Duodenal mucosa (tissue), 2 donors: ENCODE measurements at regions not wholly inside any gene's neighbourhood (a gene's known extent, or its start where the extent isn't known, plus 50 kb on each side); places are given as distances from the start of the nearest gene placed in this dataset.
"Not testable (repeated sequence)": the region's sequence is repeated elsewhere in the genome, so short reads cannot be mapped to it uniquely, and the experiment has no call there.

Experiments
- H3K27ac ChIP-seq: one replicate; pipeline ENCODE4 v1.7.0; 2013; ENCODE audit warnings: low read depth, low read length
- H3K27me3 ChIP-seq, 2 donors: one replicate each; pipeline ENCODE4 v1.7.0; 2013; ENCODE audit warnings: low read length in 2 of 2, control low read depth in 1 of 2; ENCODE audit not compliant: insufficient read depth in 2 of 2, control insufficient read depth in 1 of 2
- H3K36me3 ChIP-seq, 2 donors: one replicate each; pipeline ENCODE4 v1.7.0; 2013; ENCODE audit warnings: low read length in 2 of 2, control low read depth in 1 of 2; ENCODE audit not compliant: insufficient read depth in 2 of 2, control insufficient read depth in 1 of 2
- H3K4me1 ChIP-seq, 2 donors: one replicate each; pipeline ENCODE4 v1.7.0; 2013; ENCODE audit warnings: low read length in 2 of 2, control low read depth in 1 of 2; ENCODE audit not compliant: insufficient read depth in 2 of 2, control insufficient read depth in 1 of 2
- H3K4me3 ChIP-seq, 2 donors: one replicate each; pipeline ENCODE4 v1.7.0; 2013; ENCODE audit warnings: low read length in 2 of 2, low read depth in 1 of 2
- H3K9ac ChIP-seq, 2 donors: one replicate each; pipeline ENCODE4 v1.7.0; 2013; ENCODE audit warnings: low read length in 2 of 2, low read depth in 1 of 2
- H3K9me3 ChIP-seq, 2 donors: one replicate each; pipeline ENCODE4 v1.7.0; 2013; ENCODE audit warnings: low read length in 2 of 2, control low read depth in 1 of 2; ENCODE audit not compliant: control insufficient read depth in 1 of 2

- no peaks in the 10 kb centered on the region for H3K27me3 ChIP-seq
- peak overlapping the region; percentile 13 to 20 for H3K4me3 ChIP-seq
- no peaks in the 10 kb centered on the region for H3K36me3 ChIP-seq
- no peak overlapping the region for H3K9ac ChIP-seq
- no peak overlapping the region for H3K27ac ChIP-seq
- no peaks in the 10 kb centered on the region for H3K9me3 ChIP-seq
- peaks cover 23 to 35% of the 10 kb centered on the region in 2 donors for H3K4me1 ChIP-seq
Observed at GRCh38 chr7:81469869-81470723, 299.8 kb downstream of the HGF start.

- Histone ChIP-seq H3K36me3 (no peaks in the 10 kb centered on the region), H3K9ac (no peak overlapping the region), H3K4me3 (no peak overlapping the region), H3K27me3 (no peaks in the 10 kb centered on the region), H3K27ac (no peak overlapping the region), H3K4me1 (peaks cover 23 to 35% of the 10 kb centered on the region in 2 donors), H3K9me3 (no peaks in the 10 kb centered on the region)
Observed at GRCh38 chr7:81469153-81469868, 300.5 kb downstream of the HGF start.

GRCh38 chr7:81468526-81468925 lies 301.3 kb downstream of the HGF start:
- no peaks in the 10 kb centered on the region for H3K9me3 ChIP-seq
- no peaks in the 10 kb centered on the region for H3K36me3 ChIP-seq
- H3K27ac ChIP-seq, result no peak overlapping the region
- H3K9ac ChIP-seq, result no peak overlapping the region
- H3K4me3 ChIP-seq, result no peak overlapping the region
- peaks cover 23 to 35% of the 10 kb centered on the region in 2 donors for H3K4me1 ChIP-seq
- H3K27me3 ChIP-seq, result no peaks in the 10 kb centered on the region

DNA sequence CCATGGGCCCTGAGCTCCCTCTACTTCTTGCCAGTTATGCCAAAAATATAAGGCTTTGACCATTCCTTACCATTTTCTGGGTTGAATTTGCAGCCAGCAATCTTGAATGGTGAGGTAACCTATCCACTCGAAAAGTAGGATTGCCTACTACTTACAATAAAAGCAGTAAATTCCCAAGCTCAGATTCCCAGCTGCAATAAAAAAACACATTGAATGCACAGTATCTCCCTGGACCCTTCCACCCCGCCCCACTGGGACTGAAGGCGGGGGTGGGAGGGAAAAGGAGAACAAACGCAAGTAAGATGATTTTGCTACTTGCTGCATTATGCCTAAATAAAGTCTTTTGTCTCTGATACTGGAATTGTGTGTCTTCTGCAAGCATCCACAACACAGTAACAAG lies 301.9 kb downstream of the HGF start:
- Histone ChIP-seq H3K9ac (no peak overlapping the region), H3K4me3 (no peak overlapping the region), H3K9me3 (no peaks in the 10 kb centered on the region), H3K36me3 (no peaks in the 10 kb centered on the region), H3K27me3 (no peaks in the 10 kb centered on the region), H3K27ac (no peak overlapping the region), H3K4me1 (peaks cover 23 to 35% of the 10 kb centered on the region in 2 donors)

- H3K9me3 ChIP-seq, result no peaks in the 10 kb centered on the region
- H3K4me3 ChIP-seq, result no peak overlapping the region
- H3K36me3 ChIP-seq, result no peaks in the 10 kb centered on the region
- H3K4me1 ChIP-seq, result no peaks in the 10 kb centered on the region
- no peak overlapping the region for H3K27ac ChIP-seq
- H3K9ac ChIP-seq, result no peak overlapping the region
- H3K27me3 ChIP-seq, result no peaks in the 10 kb centered on the region
Observed at GRCh38 chr7:81462672-81463071, 307.2 kb downstream of the HGF start.

- Histone ChIP-seq H3K4me1 (no peaks in the 10 kb centered on the region), H3K9me3 (no peaks in the 10 kb centered on the region), H3K4me3 (no peak overlapping the region), H3K27me3 (no peaks in the 10 kb centered on the region), H3K9ac (no peak overlapping the region), H3K27ac (no peak overlapping the region), H3K36me3 (no peaks in the 10 kb centered on the region)
Observed at GRCh38 chr7:81460250-81461045, 309.4 kb downstream of the HGF start.

DNA sequence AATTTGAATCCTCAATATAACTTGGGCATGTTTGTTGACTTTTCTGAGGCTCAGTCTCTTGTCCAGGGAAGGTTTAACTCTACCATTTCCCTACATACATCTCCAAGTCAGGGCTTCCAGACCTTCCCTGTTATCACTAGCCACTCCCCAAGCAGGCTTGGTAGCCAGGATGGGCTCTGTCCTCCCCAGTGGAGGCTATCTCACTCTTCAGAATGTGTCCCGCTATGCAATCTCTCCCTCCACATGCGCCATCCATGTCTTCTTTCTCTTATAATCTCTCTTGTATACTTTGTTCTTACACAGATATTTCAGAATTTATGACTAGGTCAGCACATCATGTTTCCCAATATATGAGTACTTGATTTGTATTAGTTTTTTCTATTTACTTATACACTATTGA lies 310.4 kb downstream of the HGF start:
- Histone ChIP-seq H3K27ac (no peak overlapping the region), H3K4me3 (no peak overlapping the region), H3K9me3 (no peaks in the 10 kb centered on the region), H3K4me1 (no peaks in the 10 kb centered on the region), H3K9ac (no peak overlapping the region), H3K36me3 (no peaks in the 10 kb centered on the region), H3K27me3 (no peaks in the 10 kb centered on the region)

DNA sequence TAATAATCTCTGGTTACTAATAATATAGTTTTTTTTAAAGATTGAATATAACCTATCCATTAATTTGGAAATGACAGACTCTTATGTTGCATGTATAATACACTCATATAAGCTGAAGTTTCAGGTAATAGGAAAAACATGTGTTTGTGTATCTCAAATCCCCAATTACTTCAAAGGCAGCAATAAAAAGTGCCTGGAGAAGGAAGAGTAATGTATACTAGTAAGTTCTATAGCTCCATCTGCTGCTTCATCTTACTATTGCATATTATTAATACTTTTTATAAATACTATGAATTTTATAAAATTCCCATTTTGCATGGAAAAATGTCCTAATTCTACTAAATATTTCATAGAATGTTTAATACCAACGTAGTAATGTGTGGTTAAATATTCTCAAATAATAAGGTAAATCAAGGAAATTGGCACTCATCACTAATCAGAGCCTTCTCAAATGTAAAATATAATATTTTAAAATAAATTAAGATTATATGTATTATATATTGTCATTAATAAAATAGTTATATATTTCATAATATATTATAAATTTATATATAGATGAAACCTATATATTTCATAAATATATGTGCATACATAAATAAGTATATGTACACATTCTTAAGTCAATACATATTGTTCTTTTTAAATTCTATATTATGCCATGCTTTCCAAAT lies 311.9 kb downstream of the HGF start:
- Histone ChIP-seq H3K36me3 (no peaks in the 10 kb centered on the region), H3K27ac (no peak overlapping the region), H3K9ac (no peak overlapping the region)

DNA sequence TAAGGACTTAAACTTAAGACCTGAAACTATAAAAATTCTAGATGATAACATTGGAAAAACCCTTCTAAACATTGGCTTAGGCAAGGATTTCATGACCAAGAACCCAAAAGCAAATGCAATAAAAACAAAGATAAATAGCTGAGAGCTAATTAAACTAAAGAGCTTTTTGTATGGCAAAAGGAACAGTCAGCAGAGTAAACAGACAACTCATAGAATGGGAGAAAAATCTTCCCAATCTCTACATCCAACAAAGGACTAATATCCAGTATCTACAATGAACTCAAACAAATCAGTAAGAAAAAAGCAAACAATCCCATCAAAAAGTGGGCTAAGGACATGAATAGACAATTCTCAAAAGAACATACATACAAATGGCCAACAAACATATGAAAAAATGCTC lies 316.1 kb downstream of the HGF start:
- H3K4me1 ChIP-seq, H3K9ac ChIP-seq, H3K9me3 ChIP-seq, H3K36me3 ChIP-seq, H3K27ac ChIP-seq, H3K4me3 ChIP-seq, H3K27me3 ChIP-seq: not testable (repeated sequence)

More for the DNA sequence above, 311.9 kb downstream of the HGF start:
- no peak overlapping the region for H3K4me3 ChIP-seq
- H3K4me1 ChIP-seq, result no peaks in the 10 kb centered on the region
- H3K9me3 ChIP-seq, result no peaks in the 10 kb centered on the region
- no peaks in the 10 kb centered on the region for H3K27me3 ChIP-seq
